IPS-18a (cell line): ENCODE measurements at regions not wholly inside any gene's neighbourhood (a gene's known extent, or its start where the extent isn't known, plus 50 kb on each side); places are given as distances from the start of the nearest gene placed in this dataset.

Source experiments
- H3K27ac ChIP-seq: one replicate; pipeline ENCODE4 v1.5.1; 2013; ENCODE audit warnings: low read length
- H3K27me3 ChIP-seq: one replicate; pipeline ENCODE4 v1.6.1; 2013; ENCODE audit warnings: mild to moderate bottlenecking, low read length; ENCODE audit not compliant: control insufficient read depth, insufficient read depth
- H3K36me3 ChIP-seq: one replicate; pipeline ENCODE4 v1.6.1; 2013; ENCODE audit warnings: low read depth, low read length; ENCODE audit not compliant: control insufficient read depth
- H3K4me1 ChIP-seq: one replicate; pipeline ENCODE4 v1.6.1; 2013; ENCODE audit warnings: low read depth, low read length; ENCODE audit not compliant: control insufficient read depth
- H3K4me3 ChIP-seq: one replicate; pipeline ENCODE4 v1.5.1; 2013; ENCODE audit warnings: low read length
- H3K9ac ChIP-seq: one replicate; pipeline ENCODE4 v1.6.1; 2013; ENCODE audit warnings: mild to moderate bottlenecking, low read length, moderate library complexity
- H3K9me3 ChIP-seq: one replicate; pipeline ENCODE4 v1.6.1; 2013; ENCODE audit warnings: low read depth, low read length; ENCODE audit not compliant: control insufficient read depth

DNA sequence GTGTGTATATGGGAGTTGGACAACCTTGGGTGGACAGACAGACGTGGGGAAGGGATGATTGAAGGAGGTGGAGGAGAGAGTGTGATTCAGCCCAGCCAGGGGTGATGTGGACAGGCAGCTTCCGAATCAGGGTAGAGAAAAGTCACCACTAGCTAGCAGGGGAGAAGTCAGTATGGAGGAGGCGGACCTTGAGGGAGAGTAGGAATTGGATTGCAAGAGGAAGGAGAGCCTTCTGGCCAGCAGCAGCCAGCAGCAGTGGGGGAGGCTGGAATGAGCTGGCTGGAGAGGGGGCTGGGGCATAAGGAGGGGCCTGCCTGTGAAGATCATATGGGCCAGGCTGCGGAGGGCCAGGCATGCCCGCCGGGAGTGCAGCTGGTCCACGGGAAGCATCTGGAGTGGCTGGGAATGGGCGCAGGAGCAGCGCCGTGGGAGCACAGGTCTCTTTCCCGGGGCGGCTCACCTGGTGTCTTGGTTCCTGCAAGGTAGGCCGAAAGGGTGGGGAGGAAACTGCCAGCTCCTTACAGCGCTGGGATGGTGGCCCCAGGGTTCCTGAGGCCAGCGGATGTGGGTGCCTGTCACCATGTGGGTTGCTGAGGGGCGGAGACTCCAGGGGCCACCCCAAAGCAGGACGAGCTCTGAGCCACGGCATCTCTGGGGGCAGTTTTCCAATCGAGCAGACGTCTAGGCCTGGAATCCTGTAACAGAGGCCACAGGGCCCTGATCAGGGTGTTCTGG lies 235.3 kb downstream of the SEC14L1 start:
- H3K4me3 ChIP-seq: peak overlapping the region; percentile 86

DNA sequence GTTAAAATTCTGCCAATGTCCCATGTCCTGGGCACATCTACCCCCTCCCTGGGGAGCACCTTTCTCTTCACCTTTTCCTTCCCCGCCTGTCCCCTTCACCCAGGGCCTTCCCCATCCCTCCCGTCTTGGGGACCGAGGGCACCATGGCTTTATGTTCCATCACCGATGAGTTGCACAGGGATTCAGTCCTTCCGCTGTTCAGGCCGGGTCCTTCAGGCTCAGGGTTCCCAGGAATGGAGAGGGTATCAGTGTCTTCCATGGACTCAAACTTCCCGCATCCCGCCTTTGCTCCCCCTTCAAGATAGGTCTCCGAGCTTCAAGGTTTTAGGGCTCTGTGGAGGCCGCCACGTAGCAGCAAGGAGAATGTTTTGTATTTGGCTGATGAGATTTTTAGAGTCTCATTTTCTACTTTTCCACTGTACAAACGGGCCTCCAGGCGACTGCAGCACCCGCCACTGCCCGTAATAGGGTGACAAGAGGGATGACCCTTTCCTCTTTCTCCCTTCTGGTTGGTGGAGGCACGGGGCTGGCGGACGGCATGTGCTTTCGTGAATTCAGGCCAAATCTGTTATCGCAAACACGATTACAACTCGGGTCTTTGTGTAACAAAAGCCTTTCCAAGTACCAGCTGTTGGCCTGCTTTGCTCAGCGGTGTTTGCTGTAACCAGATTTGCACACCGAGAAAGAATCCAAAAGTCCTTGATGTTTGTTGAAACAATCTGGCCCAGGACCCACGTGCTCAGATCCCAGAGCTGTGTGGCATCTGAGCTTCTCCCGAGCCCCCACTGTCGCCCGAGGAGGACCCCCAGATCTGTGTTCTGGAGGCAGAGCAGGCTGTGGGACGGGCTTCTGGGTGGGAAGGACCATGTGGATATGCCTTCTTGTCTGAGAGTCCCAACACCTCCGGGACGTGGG lies 236.3 kb downstream of the SEC14L1 start:
- Histone ChIP-seq H3K9ac (no peak overlapping the region), H3K27me3 (no peaks in the 10 kb centered on the region), H3K9me3 (no peaks in the 10 kb centered on the region), H3K36me3 (no peaks in the 10 kb centered on the region), H3K27ac (no peak overlapping the region), H3K4me1 (peaks cover 40% of the 10 kb centered on the region), H3K4me3 (no peak overlapping the region)

More for the DNA sequence above, 235.3 kb downstream of the SEC14L1 start:
- Histone ChIP-seq H3K27ac (no peak overlapping the region), H3K9me3 (no peaks in the 10 kb centered on the region), H3K36me3 (no peaks in the 10 kb centered on the region), H3K27me3 (no peaks in the 10 kb centered on the region), H3K9ac (no peak overlapping the region), H3K4me1 (peaks cover 49% of the 10 kb centered on the region)

DNA sequence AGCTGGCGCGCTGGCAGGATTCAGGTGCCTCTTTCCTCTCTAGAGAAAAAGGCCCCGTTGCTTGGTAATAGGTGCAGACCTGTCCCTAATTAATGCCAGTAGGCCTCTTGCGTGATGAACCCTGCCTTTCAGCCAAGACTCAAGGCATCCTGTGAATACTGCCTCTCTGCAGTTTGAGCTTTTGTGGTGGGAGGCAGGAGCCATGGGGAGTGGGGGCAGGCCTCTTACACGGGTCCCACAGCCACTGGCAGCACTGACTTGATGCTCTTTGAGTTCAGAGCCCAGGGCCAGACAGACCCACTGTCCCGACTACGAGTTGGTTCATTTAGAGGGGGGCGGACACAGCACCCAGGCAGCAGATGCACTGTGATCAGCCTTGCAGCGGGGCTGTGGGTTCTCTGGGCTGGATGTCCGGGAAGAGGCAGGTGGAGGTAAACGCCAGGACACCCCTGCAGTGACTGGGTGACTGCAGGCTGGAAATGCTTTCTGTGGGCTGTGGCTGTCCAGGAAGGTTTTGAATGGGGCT lies 237.0 kb downstream of the SEC14L1 start:
- H3K9ac ChIP-seq: no peak overlapping the region
- H3K27me3 ChIP-seq: no peaks in the 10 kb centered on the region
- no peak overlapping the region for H3K4me3 ChIP-seq
- H3K36me3 ChIP-seq: no peaks in the 10 kb centered on the region
- H3K4me1 ChIP-seq: peaks cover 41% of the 10 kb centered on the region
- no peaks in the 10 kb centered on the region for H3K9me3 ChIP-seq
- H3K27ac ChIP-seq: no peak overlapping the region

DNA sequence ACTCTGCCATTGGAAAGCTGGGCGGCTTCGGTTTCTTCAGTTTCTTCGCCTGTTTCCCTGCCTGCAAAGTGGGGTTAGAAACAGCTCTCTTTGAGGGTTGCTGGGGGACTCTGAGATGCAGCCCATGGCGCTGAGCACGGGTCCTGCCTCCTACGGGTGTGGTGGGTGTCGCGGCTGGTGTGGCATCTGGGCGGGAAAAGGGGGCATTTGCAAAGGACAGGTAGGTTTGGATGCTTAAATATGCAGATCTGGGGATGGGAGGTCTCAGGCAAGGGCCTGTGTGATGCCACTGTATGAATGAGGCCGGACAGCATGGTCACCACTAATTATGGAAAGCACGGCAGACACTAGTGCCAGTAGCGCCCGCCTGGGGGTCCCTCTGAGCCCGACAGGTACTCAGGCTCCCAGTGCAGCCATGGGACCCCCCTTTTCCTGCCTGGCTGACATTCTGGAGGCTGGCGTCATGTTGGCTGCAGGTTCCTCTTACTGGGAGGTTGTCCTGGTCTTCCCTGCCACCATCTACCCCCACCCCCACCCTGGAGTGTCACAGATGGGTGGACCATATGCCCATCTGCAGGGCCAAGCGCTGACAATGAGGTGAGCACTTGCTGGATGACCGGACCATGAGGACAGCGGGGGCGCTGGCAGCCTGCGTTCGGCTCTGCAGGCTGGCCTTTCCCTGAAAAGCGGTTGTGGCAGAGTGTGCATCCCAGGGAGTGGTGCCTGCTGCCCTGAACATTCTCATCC lies 237.7 kb downstream of the SEC14L1 start:
- Histone ChIP-seq H3K27ac (no peak overlapping the region), H3K9me3 (no peaks in the 10 kb centered on the region), H3K27me3 (no peaks in the 10 kb centered on the region), H3K4me3 (no peak overlapping the region), H3K4me1 (peaks cover 46% of the 10 kb centered on the region), H3K36me3 (no peaks in the 10 kb centered on the region), H3K9ac (no peak overlapping the region)

DNA sequence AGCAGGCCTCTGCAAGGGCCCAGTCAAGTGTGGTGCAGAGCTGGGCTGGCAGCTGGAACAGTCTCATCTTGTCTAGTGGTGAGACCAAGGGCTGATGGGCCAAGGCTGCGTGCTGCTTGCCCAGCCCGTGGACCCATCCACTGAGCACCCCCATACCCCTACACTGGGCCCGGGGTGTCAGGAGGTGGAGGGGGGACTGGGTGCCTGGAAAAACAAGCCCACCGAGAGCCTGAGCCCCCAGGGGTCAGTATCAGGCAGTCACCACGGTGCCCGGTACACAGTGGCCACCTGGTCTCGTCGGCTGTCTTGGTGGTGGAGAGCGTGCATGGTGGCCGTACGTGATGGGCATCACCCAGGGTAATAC lies 238.3 kb downstream of the SEC14L1 start:
- H3K27ac ChIP-seq: no peak overlapping the region
- H3K9ac ChIP-seq: no peak overlapping the region

DNA sequence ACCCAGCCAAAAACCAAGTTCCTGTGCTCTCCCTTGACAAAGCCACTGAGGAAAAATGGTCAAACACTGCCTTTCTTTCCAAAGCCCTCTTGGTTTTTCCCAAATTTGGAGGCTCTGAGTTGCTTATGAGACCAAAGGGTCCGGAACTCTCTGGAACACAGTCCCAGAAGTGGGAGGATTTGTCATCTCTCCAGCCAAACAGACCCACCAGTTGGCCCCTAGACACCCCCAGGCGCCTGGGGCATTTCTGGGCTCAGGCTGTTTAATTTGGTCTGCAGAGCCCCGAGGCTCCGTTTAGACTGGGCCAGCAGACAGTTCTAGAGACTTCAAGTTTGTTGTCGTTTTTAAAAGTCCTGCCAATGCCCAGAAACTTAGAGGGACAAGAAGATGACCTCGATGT lies 239.1 kb downstream of the SEC14L1 start:
- Histone ChIP-seq H3K4me1 (peaks cover 42% of the 10 kb centered on the region), H3K27me3 (no peaks in the 10 kb centered on the region), H3K4me3 (no peak overlapping the region), H3K36me3 (no peaks in the 10 kb centered on the region), H3K9ac (no peak overlapping the region), H3K9me3 (no peaks in the 10 kb centered on the region), H3K27ac (no peak overlapping the region)

More for the DNA sequence above, 238.3 kb downstream of the SEC14L1 start:
- Histone ChIP-seq H3K27me3 (no peaks in the 10 kb centered on the region), H3K4me1 (peaks cover 46% of the 10 kb centered on the region), H3K36me3 (no peaks in the 10 kb centered on the region), H3K4me3 (no peak overlapping the region), H3K9me3 (no peaks in the 10 kb centered on the region)

DNA sequence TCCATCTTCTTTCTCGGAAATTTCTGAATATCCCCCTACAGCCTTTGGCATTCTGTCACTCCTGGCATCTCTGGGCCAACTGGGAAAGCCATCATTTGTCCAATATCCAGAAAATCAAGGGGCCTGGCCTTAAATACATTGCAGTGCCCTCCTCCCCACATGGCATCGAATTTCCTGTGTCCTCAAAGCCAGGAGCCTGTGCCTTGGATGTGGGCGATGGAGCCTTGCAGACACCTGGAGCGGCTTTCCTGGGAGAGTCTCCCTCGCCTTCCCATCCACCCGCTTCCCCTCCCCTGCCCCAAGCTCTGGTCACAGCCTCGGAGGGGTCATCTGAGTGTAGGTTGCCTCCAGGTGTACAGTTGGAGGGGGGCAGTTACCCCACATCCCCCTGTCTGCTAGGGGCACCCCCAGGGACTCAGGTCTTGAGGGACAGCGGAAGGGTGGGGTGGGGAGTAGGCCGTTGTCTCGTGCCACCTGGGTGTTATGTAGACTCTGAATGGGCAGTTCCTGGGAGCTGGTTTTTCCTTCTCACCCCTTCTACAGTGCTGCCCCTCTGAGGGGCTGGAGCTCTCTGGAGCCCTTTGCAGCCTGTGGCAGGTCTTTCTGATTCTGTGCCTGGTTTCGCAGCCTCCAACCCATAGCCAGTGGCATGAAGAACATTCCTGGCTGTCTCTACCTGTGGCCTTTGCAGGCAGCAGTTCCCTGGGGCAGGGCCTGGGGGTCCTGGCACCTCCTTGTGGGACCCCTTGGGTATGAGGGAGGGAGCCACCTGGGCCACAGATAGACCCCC lies 239.8 kb downstream of the SEC14L1 start:
- H3K36me3 ChIP-seq: no peaks in the 10 kb centered on the region
- H3K9ac ChIP-seq: no peak overlapping the region
- no peaks in the 10 kb centered on the region for H3K9me3 ChIP-seq
- no peaks in the 10 kb centered on the region for H3K27me3 ChIP-seq
- no peak overlapping the region for H3K27ac ChIP-seq
- no peak overlapping the region for H3K4me3 ChIP-seq
- H3K4me1 ChIP-seq: peaks cover 34% of the 10 kb centered on the region

DNA sequence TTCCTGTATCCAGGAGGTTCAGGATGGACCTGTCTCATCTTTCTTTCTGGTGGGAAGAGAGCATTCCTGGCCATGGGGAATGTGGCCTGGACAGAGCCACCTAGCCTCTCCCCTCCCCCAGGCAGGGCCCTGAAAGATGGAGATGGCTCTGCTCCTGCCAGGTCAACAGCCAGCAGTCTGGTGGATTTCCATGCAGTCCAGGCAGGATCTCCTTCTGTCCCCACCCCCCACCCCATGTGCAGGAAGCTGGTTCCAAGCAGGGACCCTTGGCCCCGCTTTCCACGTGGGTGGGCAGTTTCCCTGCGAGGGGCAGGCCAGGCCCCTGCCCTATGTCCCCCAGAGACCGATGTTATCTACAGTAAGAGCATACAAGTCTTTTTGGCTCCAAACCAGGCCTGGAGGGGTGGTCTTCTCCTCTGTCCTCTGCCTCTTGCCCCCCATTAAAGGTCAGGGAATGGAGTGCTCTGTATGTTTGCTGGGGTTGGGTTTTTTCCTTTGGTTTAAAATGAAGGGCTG lies 240.5 kb downstream of the SEC14L1 start:
- H3K27ac ChIP-seq: no peak overlapping the region

DNA sequence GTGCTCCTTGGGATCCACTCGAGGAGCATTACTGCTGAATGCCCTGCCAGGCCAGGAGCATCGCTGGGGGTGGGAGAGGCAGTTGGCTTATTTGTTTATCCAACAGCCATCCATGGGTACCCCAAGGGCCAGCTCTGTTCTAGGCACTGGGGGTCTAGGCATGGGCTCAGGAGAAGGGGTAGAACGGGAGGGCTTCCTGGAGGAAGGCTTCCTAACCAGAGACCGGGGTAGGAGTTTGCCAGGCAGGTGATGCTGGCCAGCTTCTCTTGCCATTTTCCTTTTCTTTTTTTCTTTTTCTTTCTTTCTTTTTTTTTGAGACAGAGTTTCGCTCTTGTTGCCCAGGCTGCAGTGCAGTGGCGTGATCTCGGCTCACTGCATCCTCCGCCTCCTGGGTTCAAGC lies 241.0 kb downstream of the SEC14L1 start:
- no peaks in the 10 kb centered on the region for H3K36me3 ChIP-seq
- H3K4me3 ChIP-seq: no peak overlapping the region
- no peak overlapping the region for H3K27ac ChIP-seq
- H3K27me3 ChIP-seq: no peaks in the 10 kb centered on the region
- peaks cover 28% of the 10 kb centered on the region for H3K4me1 ChIP-seq
- H3K9ac ChIP-seq: no peak overlapping the region
- no peaks in the 10 kb centered on the region for H3K9me3 ChIP-seq

More for the DNA sequence above, 240.5 kb downstream of the SEC14L1 start:
- peaks cover 32% of the 10 kb centered on the region for H3K4me1 ChIP-seq
- no peaks in the 10 kb centered on the region for H3K27me3 ChIP-seq
- H3K36me3 ChIP-seq: no peaks in the 10 kb centered on the region
- H3K9ac ChIP-seq: no peak overlapping the region
- no peaks in the 10 kb centered on the region for H3K9me3 ChIP-seq
- no peak overlapping the region for H3K4me3 ChIP-seq

DNA sequence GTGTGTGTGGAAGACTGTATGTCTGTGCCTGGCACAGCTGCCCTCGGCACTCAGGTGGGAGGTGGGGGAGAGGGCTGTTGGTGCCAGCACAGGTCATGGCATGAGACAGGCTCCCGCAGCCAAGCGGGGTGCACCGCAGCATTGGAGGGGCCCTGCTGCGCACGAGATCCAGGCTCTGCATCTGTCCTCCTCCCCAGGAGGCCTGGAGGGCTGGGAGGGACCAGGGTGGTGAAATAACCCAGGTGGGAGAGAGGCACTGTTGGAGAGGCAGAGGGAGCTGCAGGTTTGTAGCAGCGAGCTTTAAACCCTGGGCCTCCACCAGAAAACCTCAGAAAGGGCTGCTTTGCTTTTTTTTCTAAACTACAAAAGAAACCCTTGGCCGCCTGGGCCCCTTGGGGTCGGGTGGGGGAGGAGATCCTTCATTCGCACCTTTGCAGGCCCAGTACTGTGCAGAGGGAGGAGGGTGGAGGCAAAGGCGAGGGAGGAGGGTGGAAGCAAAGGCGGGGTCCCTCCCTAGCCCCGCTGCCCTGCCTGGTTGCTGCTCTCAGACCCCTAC lies 241.7 kb downstream of the SEC14L1 start:
- no peaks in the 10 kb centered on the region for H3K9me3 ChIP-seq
- peak overlapping the region; percentile 86 for H3K27ac ChIP-seq
- no peaks in the 10 kb centered on the region for H3K36me3 ChIP-seq
- H3K4me3 ChIP-seq: no peak overlapping the region
- peaks cover 28% of the 10 kb centered on the region for H3K4me1 ChIP-seq
- H3K27me3 ChIP-seq: no peaks in the 10 kb centered on the region
- peak overlapping the region; percentile 14 for H3K9ac ChIP-seq
